Peyer's patch (tissue), 4 donors: ENCODE measurements at regions not wholly inside any gene's neighbourhood (a gene's known extent, or its start where the extent isn't known, plus 50 kb on each side); places are given as distances from the start of the nearest gene placed in this dataset.

Experiments used
- DNase-seq, 3 donors: peaks; one replicate each; pipeline ENCODE4 v3.0.0-alpha.2; 2017 to 2019
- H3K27ac ChIP-seq, 4 donors: fragments of 200-600 bp; sonication (generic); one replicate each; pipeline ENCODE4 v1.5.1; 2016 to 2019
- H3K27me3 ChIP-seq, 2 donors: fragments of 200-600 bp; sonication (generic); one replicate each; pipeline ENCODE4 v1.5.1; 2019
- H3K36me3 ChIP-seq, 3 donors: fragments of 200-600 bp; sonication (generic); one replicate each; pipeline ENCODE4 v1.5.1; 2016 to 2019
- H3K4me1 ChIP-seq, 4 donors: fragments of 200-600 bp; sonication (generic); one replicate each; pipeline ENCODE4 v1.5.1; 2016 to 2019
- H3K4me3 ChIP-seq, 4 donors: fragments of 200-600 bp; sonication (generic); 1 replicate in 3 of 4; 2 replicates in 1 of 4; pipeline ENCODE4 v1.5.1; 2016 to 2019; ENCODE audit warnings: mild to moderate bottlenecking in 1 of 4
- H3K9me3 ChIP-seq, 4 donors: fragments of 200-600 bp; sonication (generic); one replicate each; pipeline ENCODE4 v1.5.1; 2016 to 2019; ENCODE audit warnings: mild to moderate bottlenecking in 1 of 4
- CTCF ChIP-seq, 6 experiments: fragments of 450-650 bp in 4 of 6; fragments of 200-600 bp in 2 of 6; sonication (generic) in 1 of 6; IDR thresholded peaks; one replicate each; pipeline ENCODE4 v1.5.1; 2017 to 2019; ENCODE audit warnings: antibody characterized with exemption in 6 of 6, mild to moderate bottlenecking in 3 of 6, moderate library complexity in 1 of 6
- POLR2A ChIP-seq, 2 donors: fragments of 450-650 bp; IDR thresholded peaks; one replicate each; pipeline ENCODE4 v1.5.1; 2017; ENCODE audit warnings: antibody characterized with exemption in 2 of 2, mild to moderate bottlenecking in 2 of 2, moderate library complexity in 2 of 2

- Histone ChIP-seq H3K4me3 (no peak overlapping the region), H3K27ac (no peak overlapping the region), H3K27me3 (no peaks in the 10 kb centered on the region), H3K4me1 (no peaks in the 10 kb centered on the region), H3K9me3 (no peaks in the 10 kb centered on the region), H3K36me3 (no peaks in the 10 kb centered on the region)
- TF ChIP-seq CTCF (IDR thresholded peaks at IDR 0.05): peak in 4 of 6 experiments; percentile 20 to 45 (median 41)
- TF ChIP-seq POLR2A (IDR thresholded peaks at IDR 0.05): no peak
- DNase-seq: no peak
Measured at GRCh38 chr6:127641905-127642304, 64.9 kb downstream of the C6orf58 start.
